GM11168 (cell line): ENCODE measurements at regions not wholly inside any gene's neighbourhood (a gene's known extent, or its start where the extent isn't known, plus 50 kb on each side); places are given as distances from the start of the nearest gene placed in this dataset.
"Not testable (repeated sequence)": the region's sequence is repeated elsewhere in the genome, so short reads cannot be mapped to it uniquely, and the experiment has no call there.

Experiments used
- in situ Hi-C: fragments of 300-500 bp; cut with MboI; formaldehyde crosslinking; loops from one replicate; pipeline ENCODE4 v1.12.0; 2022; ENCODE audit warnings: low sequenced_read_pairs; ENCODE audit not compliant: unreplicated experiment

DNA sequence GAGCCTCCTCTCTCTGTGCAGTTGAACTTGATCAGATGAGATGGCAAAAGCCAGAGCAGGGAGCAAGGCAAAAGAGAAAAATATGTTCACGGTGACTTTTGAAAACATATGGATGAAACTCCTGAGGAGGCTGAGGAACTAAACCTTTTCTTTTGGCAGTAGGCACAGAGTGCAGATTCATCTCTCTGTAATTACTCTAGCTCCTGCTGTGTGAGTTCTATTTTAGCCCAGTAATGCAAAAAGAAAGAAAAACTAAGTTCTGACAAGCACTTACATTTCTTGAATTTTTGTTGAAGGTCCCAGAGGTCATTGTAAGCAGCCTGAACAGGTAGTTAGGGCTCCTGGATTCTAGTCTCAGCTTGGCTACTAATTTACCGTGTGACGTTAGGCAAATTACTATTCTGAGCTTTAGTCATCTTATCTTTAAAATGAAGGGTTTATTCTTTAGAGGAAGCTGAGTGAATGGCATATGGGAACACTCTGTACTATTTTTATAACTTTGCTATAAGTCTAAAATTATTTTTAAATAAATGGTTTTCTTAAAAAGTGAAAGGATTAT is 114.7 kb upstream of the NBPF26 start:
- in situ Hi-C loops: not testable (repeated sequence)

DNA sequence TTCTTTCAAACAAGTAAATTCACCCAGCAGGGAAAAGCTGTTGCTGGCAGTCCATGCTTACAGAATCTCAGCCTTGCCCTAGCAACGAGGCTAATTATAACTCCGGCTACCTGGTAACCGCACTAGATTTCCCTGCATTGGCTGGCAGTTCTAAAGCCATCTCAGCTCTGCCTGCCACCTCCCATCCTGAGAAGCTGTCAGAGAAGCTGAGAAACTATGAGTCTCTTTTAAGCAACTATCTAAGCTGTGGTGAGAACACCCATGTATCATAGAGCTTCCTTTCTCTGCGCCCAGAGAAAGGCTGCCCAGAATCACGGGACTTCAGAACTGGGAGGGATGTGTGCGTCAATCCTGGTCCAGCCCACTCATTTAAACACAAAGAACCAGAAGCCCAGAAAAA is 113.9 kb upstream of the NBPF26 start:
- in situ Hi-C loops: not testable (repeated sequence)

DNA sequence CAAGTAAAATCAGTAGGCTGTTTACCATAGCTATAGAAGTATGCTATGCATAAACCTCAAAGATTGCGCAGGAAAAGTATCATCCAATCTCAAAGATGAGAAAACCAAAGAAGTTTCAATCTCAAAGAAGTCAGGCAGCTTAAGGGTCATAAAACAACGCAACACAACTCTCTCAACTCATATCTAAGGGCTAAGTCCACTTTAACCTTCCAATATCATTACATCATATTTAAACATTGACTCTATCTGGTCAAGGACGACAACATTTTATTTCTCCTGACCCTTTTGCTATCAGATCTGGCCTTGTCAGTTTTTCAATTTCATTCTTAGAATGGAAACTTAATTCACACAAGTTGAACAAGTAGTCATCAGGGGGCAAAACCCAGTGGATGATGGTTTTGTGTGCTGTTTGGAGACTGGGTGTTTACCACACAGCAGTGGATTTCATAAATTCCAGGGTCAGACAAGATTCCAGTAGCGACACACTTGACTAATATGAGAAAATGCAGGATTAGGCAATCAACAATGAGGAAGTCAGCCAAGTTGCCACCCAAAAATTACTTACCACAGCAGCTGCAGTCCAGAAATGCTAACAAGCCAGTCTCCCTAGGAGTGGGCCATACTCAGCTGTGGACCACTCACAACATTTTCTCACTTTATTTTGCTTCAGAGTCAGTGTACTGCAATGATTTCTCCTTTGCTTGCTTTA is 108.7 kb upstream of the NBPF26 start:
- in situ Hi-C loops: not testable (repeated sequence)

DNA sequence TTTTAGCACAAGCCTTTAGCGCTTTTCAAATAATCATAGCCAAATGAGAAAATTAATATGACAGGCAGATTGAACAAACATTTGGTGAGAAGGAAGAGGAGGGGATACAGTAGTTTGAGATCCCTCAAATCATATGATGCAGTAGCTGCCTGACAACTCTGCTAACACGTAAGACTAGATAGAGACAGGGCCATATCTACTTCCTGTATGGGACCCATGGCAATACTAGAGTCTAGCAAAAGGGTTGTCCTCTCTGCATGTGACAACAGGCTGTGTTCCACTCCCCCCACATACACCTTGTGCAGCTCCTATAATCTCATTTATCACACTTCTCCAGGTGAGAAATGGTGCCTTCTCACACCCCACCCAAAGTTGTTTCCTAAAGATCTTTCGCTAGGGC is 106.3 kb upstream of the NBPF26 start:
- in situ Hi-C loops: not testable (repeated sequence)

DNA sequence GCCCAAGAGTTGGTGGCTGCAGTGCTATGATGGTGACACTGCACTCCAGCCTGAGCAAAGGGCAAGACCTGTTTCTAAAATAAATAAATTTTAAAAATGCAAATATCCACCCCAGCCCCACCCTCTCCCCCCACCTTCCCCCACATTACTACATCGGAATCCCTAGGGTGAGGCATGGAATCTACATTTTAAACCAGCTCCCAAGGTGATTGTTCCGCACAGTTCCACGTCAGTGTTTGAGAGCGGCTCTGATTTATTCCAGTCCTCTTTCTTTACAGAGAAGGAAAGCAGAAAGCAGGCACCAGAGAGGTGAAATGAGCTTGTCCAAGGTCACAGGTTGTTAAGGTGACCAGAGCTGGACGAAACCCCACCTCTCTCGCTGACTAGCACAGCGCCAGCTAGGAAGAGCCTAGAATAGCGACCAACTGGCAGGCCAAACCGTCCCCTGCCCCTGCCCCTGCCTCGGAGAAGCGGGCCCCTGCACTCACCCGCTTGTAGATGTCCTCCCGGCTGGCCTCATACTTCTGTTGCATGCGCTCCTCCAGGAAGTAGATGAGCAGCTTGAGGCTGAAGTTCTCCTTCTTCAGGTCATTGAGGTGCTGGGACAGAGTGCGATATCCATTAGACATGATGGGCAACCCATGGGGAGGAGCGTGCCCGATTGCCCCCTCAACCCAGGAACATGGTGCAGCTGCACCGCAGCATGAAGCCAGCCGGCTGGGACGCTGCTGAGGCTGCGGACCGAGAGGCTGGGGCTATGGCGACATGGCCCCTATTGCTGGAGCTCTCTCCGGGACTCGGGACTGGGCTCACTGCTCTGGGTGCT is 103.7 kb upstream of the NBPF26 start:
- in situ Hi-C loops: not testable (repeated sequence)

DNA sequence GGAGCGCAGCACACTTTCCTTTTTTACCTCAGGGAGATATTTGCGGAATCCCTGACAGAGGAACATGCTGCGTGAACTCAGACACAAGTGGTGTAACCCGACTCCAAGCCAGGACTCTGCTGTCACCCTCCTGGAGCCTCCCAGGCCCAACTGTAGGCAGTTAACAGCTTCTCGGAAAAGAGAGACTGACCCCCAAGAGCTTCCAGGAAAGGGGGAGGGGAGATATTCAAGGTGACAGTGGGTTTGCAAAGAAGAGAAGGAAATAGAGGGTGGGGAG is 103.1 kb upstream of the NBPF26 start:
- in situ Hi-C loops: not testable (repeated sequence)

DNA sequence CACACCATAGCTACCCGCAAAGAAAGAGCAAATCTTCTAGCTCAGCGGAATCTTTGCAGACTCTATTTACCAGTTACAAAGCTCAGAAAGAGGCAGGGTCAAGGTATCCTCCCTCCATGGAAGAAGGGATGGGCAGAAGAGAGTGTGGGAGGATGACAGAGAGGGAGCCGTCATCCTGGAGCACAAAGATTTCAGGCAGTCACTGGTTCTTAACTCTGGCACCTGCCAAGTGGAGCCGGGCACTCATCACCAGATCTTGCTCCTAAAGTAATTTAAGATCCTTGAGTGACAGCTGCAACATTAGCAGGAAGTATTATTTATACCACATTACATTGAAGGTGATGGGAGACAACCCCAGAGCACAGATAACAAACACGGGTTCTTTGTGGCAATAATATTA is 102.5 kb upstream of the NBPF26 start:
- in situ Hi-C loops: not testable (repeated sequence)

DNA sequence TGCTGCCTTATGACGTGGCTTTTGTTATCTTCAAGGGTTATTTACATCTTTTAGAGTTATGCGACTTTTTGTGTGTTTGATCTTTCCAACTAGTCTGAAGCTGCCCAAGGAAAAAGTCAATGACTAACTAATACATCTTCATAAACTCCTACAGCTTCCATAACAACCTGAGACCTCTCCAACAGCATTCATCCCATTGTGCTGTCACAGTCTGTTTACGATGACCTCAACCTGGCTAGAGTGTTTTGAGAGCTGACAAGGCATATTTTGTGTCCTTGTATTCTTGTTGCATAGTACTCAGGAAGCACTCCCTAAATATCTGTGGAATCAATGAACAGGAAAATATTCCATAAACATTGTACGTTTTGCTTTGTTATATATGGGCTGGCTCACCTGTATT is 100.2 kb upstream of the NBPF26 start:
- in situ Hi-C loops: not testable (repeated sequence)

DNA sequence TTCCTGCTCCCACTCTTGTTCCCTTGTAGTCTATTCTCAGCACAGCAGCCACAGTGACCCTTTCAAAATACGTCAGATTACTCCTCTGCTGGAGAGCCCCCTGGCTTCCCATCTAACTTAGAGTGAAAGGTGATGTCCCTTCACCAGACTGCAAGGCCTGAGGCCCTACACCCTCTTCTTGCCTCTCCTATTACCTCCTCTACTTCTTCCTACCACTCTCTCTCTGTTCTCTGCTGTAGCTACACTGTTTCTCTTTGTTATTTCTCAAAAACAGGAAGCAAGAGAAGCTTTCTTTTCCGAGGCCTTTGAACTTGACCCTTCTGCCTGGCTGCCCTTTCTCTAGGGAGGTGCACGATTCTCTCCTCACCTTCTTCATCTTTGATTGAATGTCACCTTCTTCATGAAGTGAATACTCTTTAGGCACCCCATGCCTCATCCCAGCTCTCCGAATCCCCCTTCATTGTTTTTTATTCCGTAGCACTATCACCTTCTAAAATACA is 99.1 kb upstream of the NBPF26 start:
- in situ Hi-C loops: not testable (repeated sequence)

DNA sequence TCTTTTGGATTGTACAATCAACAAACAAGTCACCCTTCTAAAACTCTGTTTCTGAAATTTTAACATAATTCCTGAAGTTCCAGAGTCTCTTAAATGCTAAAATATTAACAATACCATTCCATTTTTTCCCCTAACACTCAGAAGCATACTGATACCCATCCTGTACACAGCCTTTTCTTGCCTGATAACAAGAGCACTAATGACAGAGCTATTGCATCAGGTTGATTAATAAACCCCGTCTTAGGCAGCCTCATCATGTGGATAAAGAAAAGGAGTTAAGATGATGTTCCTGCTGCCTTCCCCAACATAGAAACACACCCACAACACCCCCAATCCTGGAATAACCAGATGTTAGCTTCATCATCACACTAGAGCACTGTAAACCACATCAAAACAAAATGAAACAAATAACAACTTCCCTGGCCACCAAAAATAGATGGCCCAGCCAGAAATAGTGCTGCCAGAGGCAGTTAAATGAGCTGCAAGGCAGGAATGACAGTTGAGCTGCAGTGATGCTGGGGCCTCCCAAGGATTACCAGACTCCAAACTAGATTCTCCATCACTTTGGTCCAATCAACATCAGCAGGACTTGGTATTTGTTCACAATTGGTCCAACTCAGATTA is 93.8 kb upstream of the NBPF26 start:
- in situ Hi-C loops: not testable (repeated sequence)

DNA sequence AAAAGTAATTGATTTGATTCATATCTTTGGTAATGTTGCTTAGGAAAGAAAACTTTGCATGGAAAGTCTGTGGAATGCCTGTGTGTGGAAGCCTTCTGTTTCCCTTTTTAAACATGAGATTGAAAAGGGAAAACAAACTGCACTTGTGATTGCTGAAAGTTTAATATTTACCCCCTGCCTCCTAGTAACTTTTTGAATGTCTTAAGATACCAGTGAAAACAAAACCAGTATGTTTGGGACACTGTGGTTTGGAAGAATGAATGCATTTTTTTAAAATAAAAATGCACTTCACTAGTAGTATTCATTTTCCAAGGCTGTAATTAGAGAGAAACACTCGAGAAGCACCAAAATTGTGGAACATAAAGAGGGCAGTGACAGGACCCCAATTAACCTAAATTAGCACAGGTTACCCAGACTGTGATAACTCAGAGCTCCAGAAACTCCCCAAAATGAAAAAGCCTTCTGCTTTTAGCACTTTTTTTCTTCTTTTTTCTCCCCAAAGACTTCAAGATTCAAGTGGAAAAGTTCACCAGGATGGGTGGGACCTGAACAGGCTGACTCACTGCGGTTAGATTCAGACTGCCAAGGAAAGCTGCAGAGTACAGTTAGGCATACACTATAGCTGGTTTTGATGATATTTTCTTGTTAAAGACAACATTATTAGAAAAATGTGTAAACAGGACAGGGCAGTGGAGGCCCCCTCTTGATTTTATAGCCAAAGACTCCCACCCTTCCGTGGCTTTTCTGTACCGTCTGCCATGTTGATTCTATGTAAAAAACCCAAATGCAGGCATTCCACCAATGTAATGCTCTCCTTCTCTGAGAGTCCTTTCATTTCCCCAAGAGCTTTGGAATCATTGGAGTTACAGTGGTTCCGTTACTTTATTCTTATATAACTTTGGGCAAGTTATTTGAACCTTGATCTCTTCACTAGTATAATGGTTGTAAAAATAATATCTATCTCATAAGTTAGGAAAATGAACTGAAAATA is 88.6 kb upstream of the NBPF26 start:
- in situ Hi-C loops: not testable (repeated sequence)

DNA sequence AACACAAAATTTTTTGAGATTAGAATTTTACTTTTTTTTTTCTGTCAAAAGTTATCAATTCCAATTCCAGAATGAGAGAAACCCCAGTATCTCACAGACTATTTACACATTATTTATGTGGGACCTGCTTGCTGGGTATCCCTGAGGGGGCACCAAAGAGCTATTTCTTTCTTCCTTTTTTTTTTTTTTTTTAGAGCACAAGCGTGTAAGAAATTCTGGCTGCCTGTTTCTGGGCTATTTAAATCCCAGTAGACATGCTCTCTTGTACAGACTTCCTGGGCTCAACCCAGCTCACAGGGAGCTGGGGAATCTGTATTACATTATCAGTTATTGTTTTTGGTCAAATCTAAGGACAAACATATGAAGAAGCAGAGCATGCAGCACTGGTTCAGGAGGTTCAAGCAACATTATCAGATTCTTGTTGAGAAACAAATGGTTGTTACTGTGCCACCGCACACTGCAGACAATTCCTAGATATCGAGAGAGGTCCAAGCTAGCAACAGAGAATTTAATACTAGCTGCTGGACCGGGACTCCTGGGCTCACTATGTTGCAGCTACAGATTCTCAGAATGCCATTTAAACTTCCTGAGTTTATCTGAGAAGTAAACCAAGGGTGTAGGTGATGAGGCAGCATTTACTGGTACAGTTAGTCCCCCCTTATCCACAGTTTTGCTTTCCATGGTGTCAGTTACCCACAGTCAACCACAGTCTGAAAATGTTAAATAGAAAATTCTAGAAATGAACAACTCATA is 83.3 kb upstream of the NBPF26 start:
- in situ Hi-C loops: not testable (repeated sequence)

DNA sequence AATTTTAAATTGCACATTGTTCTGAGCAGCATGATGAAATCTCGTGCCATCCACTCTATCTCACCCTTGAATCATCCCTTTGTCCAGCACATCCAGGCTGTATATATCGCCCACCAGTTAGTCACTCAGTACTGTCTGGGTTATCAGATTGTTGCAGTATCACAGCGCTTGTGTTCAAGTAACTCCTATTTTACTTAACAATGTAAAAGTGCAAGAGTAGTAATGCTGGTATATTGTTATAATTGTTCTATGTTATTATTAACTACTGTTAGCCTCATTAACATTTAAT is 82.8 kb upstream of the NBPF26 start:
- in situ Hi-C loops: not testable (repeated sequence)

DNA sequence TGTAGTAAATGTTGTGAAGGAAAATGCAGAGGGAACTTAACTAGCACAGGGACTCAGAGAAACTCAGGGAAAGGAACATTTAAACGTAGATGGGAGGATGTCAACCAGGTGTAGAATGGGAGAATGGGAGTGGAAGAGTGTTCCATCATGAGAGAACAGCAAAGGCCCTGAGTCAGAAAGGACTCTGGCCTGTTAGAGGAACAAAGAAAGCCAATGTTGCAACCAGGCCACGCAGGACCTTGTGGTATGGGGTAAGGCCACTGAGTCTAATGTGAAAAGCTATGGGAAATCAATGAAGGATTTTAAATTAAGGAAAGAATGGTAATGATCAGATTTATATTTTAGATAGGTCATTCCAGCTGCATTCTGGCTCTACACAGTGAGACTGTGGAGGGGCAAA is 76.6 kb upstream of the NBPF26 start:
- in situ Hi-C loops: not testable (repeated sequence)

DNA sequence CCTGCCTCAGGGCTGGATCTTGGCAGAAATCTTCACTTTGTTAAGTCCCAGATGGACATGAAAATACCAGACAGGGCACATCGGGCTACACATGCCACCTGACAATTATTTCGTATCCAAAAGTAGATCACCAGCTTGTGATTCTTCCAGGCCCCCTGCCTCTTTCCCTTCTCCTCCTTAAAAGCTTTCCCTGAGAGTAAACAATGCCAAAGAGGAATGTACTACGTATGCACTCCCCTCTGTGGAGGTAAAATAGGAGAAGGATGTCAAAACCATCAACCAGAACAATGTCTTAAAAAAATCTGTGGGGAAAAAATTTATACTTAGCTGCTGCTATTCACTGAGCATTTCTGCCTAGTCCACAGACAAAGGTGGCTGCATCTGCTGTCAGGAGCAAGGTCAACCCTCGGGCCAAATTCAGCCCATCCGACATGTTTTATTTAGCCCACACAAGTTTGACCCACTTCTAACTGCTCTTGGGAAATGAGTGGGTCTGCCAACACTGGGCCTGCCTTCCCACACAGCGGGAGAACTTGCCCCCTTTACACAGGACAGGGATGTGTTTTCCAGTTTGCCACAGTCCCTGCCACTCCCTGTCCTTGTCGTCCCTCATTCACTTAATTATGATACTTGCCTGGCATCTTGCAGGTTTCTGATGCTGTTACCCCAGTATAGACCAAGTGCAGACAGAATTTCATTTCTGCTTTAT is 74.7 kb upstream of the NBPF26 start:
- in situ Hi-C loops: not testable (repeated sequence)

DNA sequence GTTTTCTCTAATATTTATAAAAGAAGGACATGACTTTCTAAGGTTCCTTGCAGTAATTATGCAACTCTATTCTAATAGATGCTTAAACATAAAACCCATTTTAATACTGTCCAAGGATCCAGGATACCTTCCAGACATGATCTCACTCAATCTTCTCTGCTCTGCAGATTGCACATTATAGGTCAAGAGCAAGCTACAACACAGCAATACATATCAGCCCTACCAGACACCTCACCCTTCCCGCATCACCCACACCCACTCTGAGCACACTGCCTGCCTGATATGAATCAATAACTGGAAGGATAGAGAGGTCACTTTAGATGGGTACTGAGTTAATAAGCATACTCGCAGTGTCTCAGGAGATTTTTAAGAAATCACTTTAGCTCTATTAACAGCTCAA is 74.0 kb upstream of the NBPF26 start:
- in situ Hi-C loops: loop anchor here (25.0 kb wide), 1 partner anchor 412 kb away; no protein-coding TSS in a partner anchor

DNA sequence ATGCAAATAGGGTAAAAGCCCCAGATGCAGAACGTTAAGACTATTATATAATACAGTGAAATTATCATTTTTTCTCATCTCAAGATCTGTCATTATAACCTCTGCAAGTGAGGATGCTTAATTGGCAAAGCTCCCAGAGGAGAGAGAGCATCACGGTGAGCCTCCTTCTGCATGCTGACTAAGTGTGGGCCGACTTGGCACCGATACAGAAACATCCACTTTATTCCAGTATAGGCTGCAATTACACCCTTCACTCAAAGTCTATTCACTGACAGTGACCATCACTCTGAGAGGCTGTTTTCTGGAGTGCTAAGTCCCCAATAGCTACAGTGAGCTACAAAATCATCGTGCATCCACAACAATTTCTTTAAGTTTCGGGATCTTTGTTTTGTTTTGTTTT is 69.6 kb upstream of the NBPF26 start:
- in situ Hi-C loops: loop anchor here (25.0 kb wide), 1 partner anchor 417 kb away; no protein-coding TSS in a partner anchor

DNA sequence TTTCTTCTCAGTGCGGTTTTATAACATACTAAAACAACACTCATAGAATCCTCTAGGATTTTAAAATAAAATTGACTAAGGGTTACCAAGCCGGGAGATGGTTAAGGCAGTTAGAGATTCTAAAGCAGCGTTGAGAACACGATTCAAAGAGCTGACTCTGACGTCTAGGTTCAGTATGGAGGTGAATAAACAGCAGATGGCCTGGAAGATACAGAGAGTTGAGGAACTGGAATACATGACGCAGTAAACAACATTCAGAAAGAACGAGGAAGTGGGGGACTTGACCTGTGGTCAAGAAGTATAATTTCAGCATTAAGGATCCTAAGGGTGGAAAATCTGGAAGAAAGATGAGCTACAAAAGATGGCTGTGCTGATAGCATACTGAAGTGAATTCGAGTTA is 68.4 kb upstream of the NBPF26 start:
- in situ Hi-C loops: loop anchor here (25.0 kb wide), 1 partner anchor 418 kb away; no protein-coding TSS in a partner anchor
